OCI-LY7 (cell line): ENCODE measurements at regions not wholly inside any gene's neighbourhood (a gene's known extent, or its start where the extent isn't known, plus 50 kb on each side); places are given as distances from the start of the nearest gene placed in this dataset.

ENCODE experiments used
- EZH2phosphoT487 ChIP-seq: fragments of 200-600 bp; sonication (generic); IDR thresholded peaks from 2 replicates; pipeline ENCODE4 v1.6.1; 2018; ENCODE audit warnings: low read depth, borderline replicate concordance, mild to moderate bottlenecking, mixed run types, antibody characterized with exemption, low read length, moderate library complexity, mixed read lengths
- TF ChIP-seq, protein P1 (sequence below): fragments of 200-600 bp; sonication (generic); conservative IDR thresholded peaks from 2 replicates; pipeline ENCODE4 v1.5.1; 2014; ENCODE audit warnings: mild to moderate bottlenecking, antibody characterized with exemption, low read length, moderate library complexity, mixed read lengths

- TF ChIP-seq, protein P1, sequence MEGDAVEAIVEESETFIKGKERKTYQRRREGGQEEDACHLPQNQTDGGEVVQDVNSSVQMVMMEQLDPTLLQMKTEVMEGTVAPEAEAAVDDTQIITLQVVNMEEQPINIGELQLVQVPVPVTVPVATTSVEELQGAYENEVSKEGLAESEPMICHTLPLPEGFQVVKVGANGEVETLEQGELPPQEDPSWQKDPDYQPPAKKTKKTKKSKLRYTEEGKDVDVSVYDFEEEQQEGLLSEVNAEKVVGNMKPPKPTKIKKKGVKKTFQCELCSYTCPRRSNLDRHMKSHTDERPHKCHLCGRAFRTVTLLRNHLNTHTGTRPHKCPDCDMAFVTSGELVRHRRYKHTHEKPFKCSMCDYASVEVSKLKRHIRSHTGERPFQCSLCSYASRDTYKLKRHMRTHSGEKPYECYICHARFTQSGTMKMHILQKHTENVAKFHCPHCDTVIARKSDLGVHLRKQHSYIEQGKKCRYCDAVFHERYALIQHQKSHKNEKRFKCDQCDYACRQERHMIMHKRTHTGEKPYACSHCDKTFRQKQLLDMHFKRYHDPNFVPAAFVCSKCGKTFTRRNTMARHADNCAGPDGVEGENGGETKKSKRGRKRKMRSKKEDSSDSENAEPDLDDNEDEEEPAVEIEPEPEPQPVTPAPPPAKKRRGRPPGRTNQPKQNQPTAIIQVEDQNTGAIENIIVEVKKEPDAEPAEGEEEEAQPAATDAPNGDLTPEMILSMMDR: no peak
- TF ChIP-seq EZH2phosphoT487: no peak
Observed at GRCh38 chr2:8110716-8111115, 571.1 kb upstream of the ID2 start.
